ENCODE measurements at regions not wholly inside any gene's neighbourhood (a gene's known extent, or its start where the extent isn't known, plus 50 kb on each side); places are given as distances from the start of the nearest gene placed in this dataset.

DNA sequence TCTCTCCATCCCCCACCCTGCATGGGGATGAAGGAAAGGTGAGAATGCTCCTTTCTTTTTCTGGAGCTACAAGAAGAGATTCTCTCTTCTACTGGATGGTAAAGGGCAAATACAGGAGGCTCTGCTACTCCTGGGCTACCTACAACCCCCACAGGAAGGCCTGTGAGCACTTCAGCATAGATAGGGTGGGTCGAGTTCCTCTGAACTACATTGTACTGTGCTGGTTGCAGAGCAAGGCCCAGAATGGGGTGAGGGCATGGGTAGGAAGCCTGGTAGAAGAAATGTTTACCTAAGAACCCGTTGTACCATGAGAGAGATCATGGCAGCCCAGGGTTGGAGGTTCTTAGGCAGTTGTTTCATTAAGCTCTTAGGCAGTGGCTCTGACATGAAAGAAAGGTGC is 510.4 kb downstream of the MID1IP1 start:
- Histone ChIP-seq H3K4me3 (no peak overlapping the region), H3K27ac (no peak overlapping the region), H3K4me1 (no peaks in the 10 kb centered on the region), H3K27me3 (ENCODE audit: low read depth) (no peaks in the 10 kb centered on the region), H3K36me3 (no peaks in the 10 kb centered on the region), H3K9me3 (no peaks in the 10 kb centered on the region)
- intact Hi-C loops (cut with DNase I): no loop called here
- TF ChIP-seq, protein P1, sequence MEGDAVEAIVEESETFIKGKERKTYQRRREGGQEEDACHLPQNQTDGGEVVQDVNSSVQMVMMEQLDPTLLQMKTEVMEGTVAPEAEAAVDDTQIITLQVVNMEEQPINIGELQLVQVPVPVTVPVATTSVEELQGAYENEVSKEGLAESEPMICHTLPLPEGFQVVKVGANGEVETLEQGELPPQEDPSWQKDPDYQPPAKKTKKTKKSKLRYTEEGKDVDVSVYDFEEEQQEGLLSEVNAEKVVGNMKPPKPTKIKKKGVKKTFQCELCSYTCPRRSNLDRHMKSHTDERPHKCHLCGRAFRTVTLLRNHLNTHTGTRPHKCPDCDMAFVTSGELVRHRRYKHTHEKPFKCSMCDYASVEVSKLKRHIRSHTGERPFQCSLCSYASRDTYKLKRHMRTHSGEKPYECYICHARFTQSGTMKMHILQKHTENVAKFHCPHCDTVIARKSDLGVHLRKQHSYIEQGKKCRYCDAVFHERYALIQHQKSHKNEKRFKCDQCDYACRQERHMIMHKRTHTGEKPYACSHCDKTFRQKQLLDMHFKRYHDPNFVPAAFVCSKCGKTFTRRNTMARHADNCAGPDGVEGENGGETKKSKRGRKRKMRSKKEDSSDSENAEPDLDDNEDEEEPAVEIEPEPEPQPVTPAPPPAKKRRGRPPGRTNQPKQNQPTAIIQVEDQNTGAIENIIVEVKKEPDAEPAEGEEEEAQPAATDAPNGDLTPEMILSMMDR (IDR thresholded peaks at IDR 0.05): no peak
- no peak for ATAC-seq
- DNase-seq: no peak

DNA sequence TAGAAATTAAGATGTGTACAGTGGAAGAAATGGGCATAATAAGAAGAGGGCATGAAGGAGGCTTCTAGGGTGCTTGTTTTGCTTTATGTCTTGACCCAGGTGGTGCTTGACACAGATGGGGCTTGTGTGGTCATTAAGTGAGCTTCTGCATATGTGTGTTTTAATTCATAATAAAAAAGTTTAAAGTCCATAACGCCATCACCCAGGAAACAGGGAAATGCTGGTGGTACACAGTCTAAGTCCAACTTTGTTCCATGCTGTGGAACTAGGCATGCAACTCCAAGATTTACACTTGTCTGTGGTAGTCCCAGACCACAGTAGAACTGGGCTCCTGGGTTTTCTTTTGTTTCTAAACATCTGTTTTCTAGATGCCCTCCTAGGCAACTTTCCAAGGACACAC is 511.9 kb downstream of the MID1IP1 start:
- Histone ChIP-seq H3K9me3 (no peaks in the 10 kb centered on the region), H3K4me1 (no peaks in the 10 kb centered on the region), H3K4me3 (no peak overlapping the region), H3K27ac (no peak overlapping the region), H3K27me3 (ENCODE audit: low read depth) (no peaks in the 10 kb centered on the region), H3K36me3 (no peaks in the 10 kb centered on the region)
- DNase-seq: no peak
- intact Hi-C loops (cut with DNase I): no loop called here
- TF ChIP-seq, protein P1 (IDR thresholded peaks at IDR 0.05): no peak
- ATAC-seq: no peak

DNA sequence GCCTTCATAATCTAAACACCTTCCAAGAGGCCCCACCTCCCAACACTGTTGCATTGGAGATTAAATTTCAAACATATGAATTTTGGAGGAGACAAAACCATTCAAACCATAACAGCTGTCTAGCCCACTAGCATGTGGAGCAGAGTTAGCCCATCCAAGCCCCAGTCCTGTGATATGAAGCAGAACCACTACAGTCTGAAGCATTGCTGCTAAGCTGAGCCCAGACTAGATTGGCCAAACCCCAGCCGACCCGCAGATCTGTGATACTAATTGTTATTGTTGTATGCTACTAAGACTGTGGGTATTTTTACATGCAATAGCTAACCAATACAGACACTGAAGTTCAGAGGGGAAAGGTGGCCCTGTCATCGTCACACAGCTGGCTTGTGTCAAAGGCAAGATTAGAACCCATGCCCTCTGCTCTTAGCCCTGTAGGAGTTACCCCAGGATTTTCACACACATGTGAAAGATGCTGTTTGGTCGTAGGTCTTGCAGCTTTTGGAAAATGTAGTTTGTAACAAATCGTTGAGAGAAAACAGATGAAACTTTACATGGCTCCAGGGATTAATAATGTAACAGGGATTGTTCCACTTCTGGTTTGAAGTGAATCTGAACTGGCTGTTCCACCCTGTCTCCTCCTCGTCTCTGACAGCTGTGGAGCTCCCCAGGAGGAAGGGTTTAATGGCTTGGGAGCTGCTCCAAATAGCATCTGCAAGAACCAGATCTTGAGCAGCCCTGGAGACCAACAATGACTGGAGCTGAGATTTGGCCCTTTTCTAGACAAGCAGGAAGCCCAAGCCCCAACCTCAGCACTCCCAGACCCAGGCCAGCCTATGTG is 517.5 kb downstream of the MID1IP1 start:
- intact Hi-C loops (cut with DNase I): no loop called here
- H3K9me3 ChIP-seq: no peaks in the 10 kb centered on the region
- ATAC-seq (no peak), DNase-seq (no peak)
- TF ChIP-seq, protein P1 (IDR thresholded peaks at IDR 0.05): no peak
- no peaks in the 10 kb centered on the region for H3K4me1 ChIP-seq
- H3K36me3 ChIP-seq: no peaks in the 10 kb centered on the region
- H3K27me3 ChIP-seq (ENCODE audit: low read depth): no peaks in the 10 kb centered on the region
- no peak overlapping the region for H3K27ac ChIP-seq
- H3K4me3 ChIP-seq: no peak overlapping the region

DNA sequence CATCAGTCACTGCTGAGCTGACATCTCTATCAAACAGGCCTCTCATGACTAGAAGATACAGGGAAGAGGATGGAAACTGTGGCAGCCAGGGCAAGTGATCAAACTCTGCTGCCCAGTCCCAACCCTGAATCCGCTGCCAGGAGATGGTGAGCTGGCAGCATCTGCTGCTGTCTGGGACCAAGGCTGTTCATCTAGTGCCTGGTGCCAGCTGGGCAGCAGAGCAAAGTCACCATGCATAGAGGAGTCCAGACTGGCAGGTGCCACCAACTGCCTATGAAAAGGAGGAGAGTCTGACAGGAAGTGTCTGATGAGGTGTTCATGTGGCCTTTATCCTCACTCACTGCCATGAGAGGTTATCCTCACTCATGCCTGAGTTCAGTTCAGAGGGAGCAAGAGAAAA is 518.9 kb downstream of the MID1IP1 start:
- intact Hi-C loops (cut with DNase I): no loop called here
- TF ChIP-seq, protein P1 (IDR thresholded peaks at IDR 0.05): no peak

DNA sequence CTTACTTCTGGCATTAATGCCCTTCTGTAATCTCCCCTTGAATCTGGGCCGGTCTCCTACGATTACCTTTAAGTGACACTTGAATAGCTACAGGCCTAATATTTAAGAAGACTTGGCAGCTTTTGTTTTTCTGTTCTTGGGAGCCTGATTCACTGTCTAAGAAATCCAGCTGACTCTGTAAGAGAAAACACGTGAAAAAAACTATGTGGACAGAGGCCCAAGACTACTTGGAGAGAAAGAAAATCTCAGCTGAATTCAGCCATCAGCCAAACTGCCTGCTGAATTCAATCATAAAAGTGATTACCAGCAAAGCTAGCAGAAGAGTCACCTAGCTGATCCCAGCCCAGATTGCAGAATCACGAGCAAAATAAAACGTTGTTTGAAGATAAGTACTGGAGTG is 521.2 kb downstream of the MID1IP1 start:
- Histone ChIP-seq H3K4me3 (no peak overlapping the region), H3K27ac (no peak overlapping the region), H3K4me1 (no peaks in the 10 kb centered on the region), H3K36me3 (no peaks in the 10 kb centered on the region), H3K9me3 (no peaks in the 10 kb centered on the region), H3K27me3 (ENCODE audit: low read depth) (no peaks in the 10 kb centered on the region)
- ATAC-seq (no peak), DNase-seq (no peak)
- TF ChIP-seq, protein P1 (IDR thresholded peaks at IDR 0.05): no peak
- intact Hi-C loops (cut with DNase I): no loop called here

More for the DNA sequence above, 518.9 kb downstream of the MID1IP1 start:
- DNase-seq (no peak), ATAC-seq (no peak)
- Histone ChIP-seq H3K27me3 (ENCODE audit: low read depth) (no peaks in the 10 kb centered on the region), H3K9me3 (no peaks in the 10 kb centered on the region), H3K4me3 (no peak overlapping the region), H3K36me3 (no peaks in the 10 kb centered on the region), H3K4me1 (no peaks in the 10 kb centered on the region), H3K27ac (no peak overlapping the region)

Data from lower lobe of right lung (tissue), 2 donors.